ENCODE measurements at regions not wholly inside any gene's neighbourhood (a gene's known extent, or its start where the extent isn't known, plus 50 kb on each side); places are given as distances from the start of the nearest gene placed in this dataset.

- no peak for TF ChIP-seq CTCF (conservative IDR thresholded peaks at IDR 0.05; ENCODE audit: low read depth, low read length)
- TF ChIP-seq EZH2 (IDR thresholded peaks at IDR 0.05; ENCODE audit: low read length, unreplicated experiment): no peak
Measured at GRCh38 chr10:32167450-32167849, 111.2 kb upstream of the KIF5B start.
